Astrocyte (in vitro differentiated cells and primary cell): ENCODE measurements at regions not wholly inside any gene's neighbourhood (a gene's known extent, or its start where the extent isn't known, plus 50 kb on each side); places are given as distances from the start of the nearest gene placed in this dataset.
"Not testable (repeated sequence)": the region's sequence is repeated elsewhere in the genome, so short reads cannot be mapped to it uniquely, and the experiment has no call there.

ENCODE experiments used
- DNase-seq: peaks from one replicate; pipeline ENCODE4 v3.0.0-alpha.2; 2010; ENCODE audit warnings: low read depth
- FAIRE-seq: peaks from 2 replicates; lab custom pipeline; 2011; peaks lifted over from hg19 to GRCh38; lab: Jason Lieb, UNC
- H2AFZ ChIP-seq: 2 replicates; pipeline ENCODE4 v1.6.0; 2012; ENCODE audit warnings: low read depth, low read length, inconsistent platforms
- H3K27ac ChIP-seq: 2 replicates; pipeline ENCODE4 v1.5.1; 2011; ENCODE audit warnings: low read depth, low read length, inconsistent platforms
- H3K27me3 ChIP-seq: 2 replicates; pipeline ENCODE4 v1.6.0; 2011; ENCODE audit warnings: low read length, inconsistent platforms; ENCODE audit not compliant: insufficient read depth
- H3K36me3 ChIP-seq: 2 replicates; pipeline ENCODE4 v1.5.1; 2011; ENCODE audit warnings: low read length, inconsistent platforms; ENCODE audit not compliant: insufficient read depth
- H3K4me1 ChIP-seq: 2 replicates; pipeline ENCODE4 v1.5.1; 2011; ENCODE audit warnings: low read length, inconsistent platforms; ENCODE audit not compliant: insufficient read depth
- H3K4me2 ChIP-seq: 2 replicates; pipeline ENCODE4 v1.6.0; 2012; ENCODE audit warnings: low read length, inconsistent platforms
- H3K4me3 ChIP-seq: 2 replicates; pipeline ENCODE4 v1.5.1; 2011; ENCODE audit warnings: low read depth, mild to moderate bottlenecking, low read length, inconsistent platforms; ENCODE audit not compliant: insufficient read depth
- H3K79me2 ChIP-seq: 2 replicates; pipeline ENCODE4 v1.6.0; 2012; ENCODE audit warnings: mild to moderate bottlenecking, low read length, inconsistent platforms; ENCODE audit not compliant: insufficient read depth
- H3K9ac ChIP-seq: 2 replicates; pipeline ENCODE4 v1.6.0; 2012; ENCODE audit warnings: mild to moderate bottlenecking, low read length, inconsistent platforms
- H3K9me3 ChIP-seq: 2 replicates; pipeline ENCODE4 v1.5.1; 2012; ENCODE audit warnings: low read depth, mild to moderate bottlenecking, low read length, inconsistent platforms; ENCODE audit not compliant: insufficient read depth
- H4K20me1 ChIP-seq: 2 replicates; pipeline ENCODE4 v1.6.0; 2012; ENCODE audit warnings: low read length, inconsistent platforms; ENCODE audit not compliant: insufficient read depth
- H3K27ac Mint-ChIP-seq: one replicate; pipeline ENCODE4 v1.8.0; 2021; ENCODE audit warnings: mild to moderate bottlenecking, mixed read lengths; ENCODE audit not compliant: unreplicated experiment
- H3K27me3 Mint-ChIP-seq: one replicate; pipeline ENCODE4 v1.8.0; 2021; ENCODE audit warnings: low read depth, mixed read lengths; ENCODE audit not compliant: unreplicated experiment
- H3K36me3 Mint-ChIP-seq: one replicate; pipeline ENCODE4 v1.8.0; 2021; ENCODE audit warnings: low read depth, mixed read lengths; ENCODE audit not compliant: unreplicated experiment
- H3K4me1 Mint-ChIP-seq: one replicate; pipeline ENCODE4 v1.8.0; 2021; ENCODE audit warnings: low read depth, mixed read lengths; ENCODE audit not compliant: unreplicated experiment
- H3K4me3 Mint-ChIP-seq: one replicate; pipeline ENCODE4 v1.8.0; 2021; ENCODE audit warnings: mild to moderate bottlenecking, moderate library complexity, mixed read lengths; ENCODE audit not compliant: unreplicated experiment
- H3K9me3 Mint-ChIP-seq: one replicate; pipeline ENCODE4 v1.8.0; 2021; ENCODE audit warnings: mild to moderate bottlenecking, mixed read lengths; ENCODE audit not compliant: unreplicated experiment
- CTCF ChIP-seq: IDR thresholded peaks from 2 replicates; pipeline ENCODE4 v1.5.1; 2011; ENCODE audit warnings: low read depth, mild to moderate bottlenecking, inconsistent platforms, low read length, moderate library complexity; ENCODE audit not compliant: insufficient read depth
- EZH2 ChIP-seq: IDR thresholded peaks from 2 replicates; pipeline ENCODE4 v1.6.1; 2012; ENCODE audit warnings: mild to moderate bottlenecking, low read length, inconsistent platforms; ENCODE audit not compliant: insufficient read depth

GRCh38 chr6:71360556-71361335 is 72.1 kb downstream of the OGFRL1 start:
- not testable (repeated sequence) for H3K79me2 ChIP-seq, H3K27me3 Mint-ChIP-seq, H3K9me3 ChIP-seq, H2AFZ ChIP-seq, FAIRE-seq, H3K27ac ChIP-seq, H3K4me1 ChIP-seq, H3K4me3 Mint-ChIP-seq, H3K9ac ChIP-seq, H3K4me1 Mint-ChIP-seq, DNase-seq, H3K27ac Mint-ChIP-seq, H3K4me3 ChIP-seq, H3K36me3 ChIP-seq, H3K27me3 ChIP-seq, H4K20me1 ChIP-seq, H3K4me2 ChIP-seq
- Mint-ChIP-seq H3K9me3 (peaks cover 13% of the 10 kb centered on the region), H3K36me3 (peaks cover 18% of the 10 kb centered on the region)

GRCh38 chr6:71364889-71365542 is 76.4 kb downstream of the OGFRL1 start:
- H3K9ac ChIP-seq: no peak overlapping the region
- no peaks in the 10 kb centered on the region for H3K79me2 ChIP-seq
- TF ChIP-seq EZH2 (no peak), CTCF (no peak)
- peaks cover 15% of the 10 kb centered on the region for H3K36me3 Mint-ChIP-seq
- H3K27ac ChIP-seq: no peak overlapping the region
- no peak overlapping the region for H3K4me3 ChIP-seq
- peaks cover 32% of the 10 kb centered on the region for H3K4me1 Mint-ChIP-seq
- peaks cover 2% of the 10 kb centered on the region for H3K36me3 ChIP-seq
- peaks cover 4% of the 10 kb centered on the region for H3K9me3 Mint-ChIP-seq
- no peak overlapping the region for H3K4me2 ChIP-seq
- FAIRE-seq (no peak), DNase-seq (peak; percentile 23)
- H3K4me3 Mint-ChIP-seq: no peak overlapping the region
- no peaks in the 10 kb centered on the region for H3K27me3 ChIP-seq
- no peaks in the 10 kb centered on the region for H4K20me1 ChIP-seq
- no peak overlapping the region for H2AFZ ChIP-seq
- peaks cover 4% of the 10 kb centered on the region for H3K4me1 ChIP-seq
- no peaks in the 10 kb centered on the region for H3K27me3 Mint-ChIP-seq
- H3K9me3 ChIP-seq: no peaks in the 10 kb centered on the region
- H3K27ac Mint-ChIP-seq: peak overlapping the region; percentile 68

- H3K4me1 ChIP-seq: peaks cover 4% of the 10 kb centered on the region
Observed at GRCh38 chr6:71367756-71368155, 79.1 kb downstream of the OGFRL1 start.

More at GRCh38 chr6:71367756-71368155, 79.1 kb downstream of the OGFRL1 start:
- H4K20me1 ChIP-seq: no peaks in the 10 kb centered on the region
- no peak overlapping the region for H3K4me2 ChIP-seq
- no peak overlapping the region for H2AFZ ChIP-seq
- H3K27me3 Mint-ChIP-seq: no peaks in the 10 kb centered on the region
- no peak for FAIRE-seq
- H3K27me3 ChIP-seq: no peaks in the 10 kb centered on the region
- H3K36me3 Mint-ChIP-seq: peaks cover 11% of the 10 kb centered on the region
- peak overlapping the region; percentile 83 for H3K27ac Mint-ChIP-seq
- peaks cover 8% of the 10 kb centered on the region for H3K36me3 ChIP-seq
- no peak overlapping the region for H3K27ac ChIP-seq
- no peak overlapping the region for H3K4me3 ChIP-seq
- TF ChIP-seq EZH2 (no peak), CTCF (no peak)
- H3K9me3 Mint-ChIP-seq: no peaks in the 10 kb centered on the region
- no peaks in the 10 kb centered on the region for H3K9me3 ChIP-seq
- H3K4me1 Mint-ChIP-seq: peaks cover 32% of the 10 kb centered on the region
- no peak overlapping the region for H3K9ac ChIP-seq
- no peak for DNase-seq
- H3K79me2 ChIP-seq: peaks cover 2% of the 10 kb centered on the region
- H3K4me3 Mint-ChIP-seq: no peak overlapping the region
